Heart left ventricle (tissue), 16 donors: ENCODE measurements at regions not wholly inside any gene's neighbourhood (a gene's known extent, or its start where the extent isn't known, plus 50 kb on each side); places are given as distances from the start of the nearest gene placed in this dataset.

Experiments used
- ATAC-seq, 4 donors: fragments of 200-7000 bp; cut with Tn5 transposase; one replicate each; pipeline ENCODE4 v1.9.1; 2020 to 2022; ENCODE audit warnings: moderate library complexity in 4 of 4, mild to moderate bottlenecking in 3 of 4, moderate number of reproducible peaks in 1 of 4
- DNase-seq, 5 donors: peaks; one replicate each; pipeline ENCODE4 v3.0.0-alpha.2; 2020
- H3K27ac ChIP-seq, 12 donors: fragments of 200-600 bp; sonication (generic) in 4 of 12; one replicate each; pipeline versions ENCODE4 v1.5.0 to v1.8.0; 2016 to 2022; ENCODE audit warnings: mild to moderate bottlenecking in 2 of 12
- H3K27me3 ChIP-seq, 9 donors: fragments of 200-600 bp; sonication (generic) in 2 of 9; one replicate each; pipeline versions ENCODE4 v1.5.1 to v1.8.0; 2016 to 2022; ENCODE audit warnings: mild to moderate bottlenecking in 3 of 9
- H3K36me3 ChIP-seq, 9 donors: fragments of 200-600 bp; sonication (generic) in 2 of 9; one replicate each; pipeline versions ENCODE4 v1.5.0 to v1.8.0; 2018 to 2022; ENCODE audit warnings: mild to moderate bottlenecking in 2 of 9
- H3K4me1 ChIP-seq, 12 donors: fragments of 200-600 bp; sonication (generic) in 4 of 12; one replicate each; pipeline versions ENCODE4 v1.5.0 to v1.8.0; 2016 to 2022; ENCODE audit warnings: mild to moderate bottlenecking in 3 of 12
- H3K4me3 ChIP-seq, 12 donors: fragments of 200-600 bp; sonication (generic) in 4 of 12; one replicate each; pipeline versions ENCODE4 v1.5.0 to v1.8.0; 2017 to 2022; ENCODE audit warnings: mild to moderate bottlenecking in 9 of 12, moderate library complexity in 4 of 12
- H3K9me3 ChIP-seq, 12 donors: fragments of 200-600 bp; sonication (generic) in 4 of 12; one replicate each; pipeline versions ENCODE4 v1.5.0 to v1.8.0; 2016 to 2022; ENCODE audit warnings: mild to moderate bottlenecking in 1 of 12
- POLR2A ChIP-seq, 2 donors: fragments of 450-650 bp; IDR thresholded peaks; one replicate each; pipeline ENCODE4 v1.6.1; 2017; ENCODE audit warnings: antibody characterized with exemption in 2 of 2, mild to moderate bottlenecking in 2 of 2, moderate library complexity in 2 of 2
- WGBS, 4 donors: extraction: QIAGEN DNeasy Blood & Tissue Kit in 2 of 4; methylation state at CpG; one replicate each; pipeline versions ENCODE4 v1.1.5 to v1.1.7; 2013 to 2018; 5-methylcytosine and 5-hydroxymethylcytosine counted together
- intact Hi-C, 10 donors: fragments of 100-400 bp; cut with DNase I; formaldehyde crosslinking; loops; one replicate each; pipeline versions ENCODE4 v1.11.1 to v1.14.2; 2022
- TF ChIP-seq, protein P1 (sequence below), 12 donors: fragments of 200-600 bp; sonication (generic) in 4 of 12; IDR thresholded peaks; one replicate each; pipeline versions ENCODE4 v1.5.0 to v1.8.0; 2018 to 2022; ENCODE audit warnings: antibody characterized with exemption in 12 of 12, mild to moderate bottlenecking in 5 of 12
- donor health status: ischemic (EF 13 %, LVEDD 7.1; RV severe dilation, severe dysfunction).
- donor health status: healthy with polysubstance abuse.
- donor health status: DM: no; HTN: yes; CAD: no.
- donor health status: DM: no; HTN: no; CAD: no.
- donor health status: ischemic (EF 25% LVEDD 6.9; RV normal size, moderate dysfunction).
- donor health status: ischemic (EF 25% LVEDD 5.7; RV mildly dilated, moderate dysfunction).
- donor health status: healthy.
- donor health status: DM: yes; HTN: yes; CAD: no.
- donor health status: ischemic (EF 35%, LVEDD 5.7; RV mildly dilated, moderate dysfunction).
- donor health status: nonischemic (EF 11% LVEDD 7.7; RV severe dilation, severe dysfunction).
- donor health status: DM: yes; HTN: yes; CAD: no.
- donor health status: PGD.
- donor health status: ischemic (EF 29% LVEDD 5.4; RV normal size, mild dysfunction).
- donor health status: nonischemic (EF 23%, LVEDD 6.1; RV moderate dilation, normal function).

DNA sequence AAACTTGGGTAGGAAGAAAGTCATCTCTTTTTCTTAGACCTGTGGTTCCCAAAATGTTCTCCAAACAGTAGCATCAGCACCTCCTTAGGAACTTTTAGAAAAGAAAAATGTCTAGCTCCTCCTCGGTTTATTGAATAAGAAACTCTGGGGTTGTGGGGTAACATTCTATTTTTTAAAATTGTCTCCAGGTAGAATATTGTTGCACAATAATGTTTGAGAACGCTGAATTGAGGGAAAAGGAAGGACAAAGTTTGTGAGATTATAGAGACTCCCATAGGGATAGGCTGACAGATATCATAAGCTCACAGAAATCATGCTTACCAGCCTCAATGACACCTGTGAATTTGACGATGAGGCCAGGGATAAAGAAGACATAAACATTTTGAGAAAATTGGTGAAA, 1199.0 kb upstream of the CDH6 start:
- intact Hi-C loops: no loop called here
- WGBS, 4 donors: 44 to 47% (median 46%) methylated on average over 3 of the region's 3 CpGs
- ATAC-seq: no peak

DNA sequence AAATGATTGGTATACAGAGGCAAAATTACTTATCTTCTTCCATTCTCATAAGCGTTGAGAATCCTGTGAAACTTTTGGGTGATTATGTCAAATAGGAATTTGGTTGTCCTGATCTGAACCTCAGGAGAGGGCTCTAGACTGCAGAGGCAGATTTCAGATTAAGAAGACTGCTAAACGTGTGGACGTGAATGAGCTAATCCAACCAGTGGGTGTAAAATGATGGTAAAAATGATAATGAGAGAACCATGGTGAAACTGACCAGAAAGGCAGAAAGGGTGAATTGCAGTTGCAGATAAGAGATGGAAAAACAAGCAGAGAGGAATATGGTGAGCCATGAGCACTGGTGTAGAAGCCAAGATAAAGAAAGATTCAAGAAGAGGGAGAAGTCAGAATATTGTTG, 1200.2 kb upstream of the CDH6 start:
- ATAC-seq: no peak
- no peaks in the 10 kb centered on the region for H3K36me3 ChIP-seq
- intact Hi-C loops: no loop called here
- 48 to 64% (median 59%) methylated on average over 3 of the region's 3 CpGs for WGBS, 4 donors
- TF ChIP-seq POLR2A (IDR thresholded peaks at IDR 0.05): no peak
- TF ChIP-seq, protein P1, sequence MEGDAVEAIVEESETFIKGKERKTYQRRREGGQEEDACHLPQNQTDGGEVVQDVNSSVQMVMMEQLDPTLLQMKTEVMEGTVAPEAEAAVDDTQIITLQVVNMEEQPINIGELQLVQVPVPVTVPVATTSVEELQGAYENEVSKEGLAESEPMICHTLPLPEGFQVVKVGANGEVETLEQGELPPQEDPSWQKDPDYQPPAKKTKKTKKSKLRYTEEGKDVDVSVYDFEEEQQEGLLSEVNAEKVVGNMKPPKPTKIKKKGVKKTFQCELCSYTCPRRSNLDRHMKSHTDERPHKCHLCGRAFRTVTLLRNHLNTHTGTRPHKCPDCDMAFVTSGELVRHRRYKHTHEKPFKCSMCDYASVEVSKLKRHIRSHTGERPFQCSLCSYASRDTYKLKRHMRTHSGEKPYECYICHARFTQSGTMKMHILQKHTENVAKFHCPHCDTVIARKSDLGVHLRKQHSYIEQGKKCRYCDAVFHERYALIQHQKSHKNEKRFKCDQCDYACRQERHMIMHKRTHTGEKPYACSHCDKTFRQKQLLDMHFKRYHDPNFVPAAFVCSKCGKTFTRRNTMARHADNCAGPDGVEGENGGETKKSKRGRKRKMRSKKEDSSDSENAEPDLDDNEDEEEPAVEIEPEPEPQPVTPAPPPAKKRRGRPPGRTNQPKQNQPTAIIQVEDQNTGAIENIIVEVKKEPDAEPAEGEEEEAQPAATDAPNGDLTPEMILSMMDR (IDR thresholded peaks at IDR 0.05): no peak
- no peaks in the 10 kb centered on the region for H3K9me3 ChIP-seq
- H3K27ac ChIP-seq: no peak overlapping the region
- no peak for DNase-seq
- H3K27me3 ChIP-seq: no peaks in the 10 kb centered on the region
- no peak overlapping the region for H3K4me3 ChIP-seq
- H3K4me1 ChIP-seq: no peaks in the 10 kb centered on the region

More for the DNA sequence above, 1199.0 kb upstream of the CDH6 start:
- no peak for TF ChIP-seq POLR2A (IDR thresholded peaks at IDR 0.05)
- TF ChIP-seq, protein P1 (IDR thresholded peaks at IDR 0.05): no peak
- Histone ChIP-seq H3K4me1 (no peaks in the 10 kb centered on the region), H3K4me3 (no peak overlapping the region), H3K27ac (no peak overlapping the region), H3K9me3 (no peaks in the 10 kb centered on the region), H3K27me3 (no peaks in the 10 kb centered on the region), H3K36me3 (no peaks in the 10 kb centered on the region)
- no peak for DNase-seq

DNA sequence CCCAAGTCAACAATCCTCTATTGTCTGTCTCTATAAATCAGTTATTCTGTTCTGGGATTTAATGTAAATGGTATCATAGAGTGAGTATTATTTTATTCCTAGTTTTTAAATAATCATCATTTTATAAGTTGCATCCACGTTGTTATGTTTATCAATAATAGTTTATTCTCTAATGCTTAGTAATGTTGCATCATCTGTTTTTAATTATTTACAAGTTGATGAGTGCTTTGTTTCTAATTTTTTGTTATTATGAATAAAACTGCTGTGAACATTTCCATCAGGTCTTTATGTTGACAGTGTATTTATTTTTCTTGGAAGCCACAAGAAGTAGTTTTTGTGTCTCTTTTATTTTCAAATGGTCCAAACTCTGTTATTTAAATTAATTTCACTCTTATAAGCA, 1201.2 kb upstream of the CDH6 start:
- TF ChIP-seq, protein P1 (IDR thresholded peaks at IDR 0.05): no peak
- no peak for TF ChIP-seq POLR2A (IDR thresholded peaks at IDR 0.05)
- whole genome bisulfite sequencing, 4 donors: 42 to 58% (median 49%) methylated on average over 1 of the region's 1 CpG
- intact Hi-C loops: no loop called here

DNA sequence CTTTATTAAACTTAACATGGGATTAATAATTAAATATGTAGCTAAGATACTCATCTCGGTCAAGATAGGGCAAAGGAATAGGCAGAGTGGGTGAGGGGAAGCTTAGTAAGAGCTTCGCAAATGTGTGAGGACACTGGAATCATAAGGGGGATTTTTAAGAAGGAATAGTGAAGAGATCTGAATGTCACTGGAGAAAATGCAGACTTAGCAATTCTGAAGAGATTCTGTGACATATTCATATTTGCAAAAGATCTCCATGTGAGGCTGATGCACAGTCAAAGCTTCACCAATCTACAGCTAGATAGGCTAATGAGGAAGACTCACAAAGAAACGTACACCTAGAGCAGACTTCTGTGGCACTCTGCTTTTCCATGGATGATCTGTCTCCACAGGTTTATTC, 1202.8 kb upstream of the CDH6 start:
- intact Hi-C loops: no loop called here
- Histone ChIP-seq H3K9me3 (no peaks in the 10 kb centered on the region), H3K27ac (no peak overlapping the region), H3K36me3 (no peaks in the 10 kb centered on the region), H3K27me3 (no peaks in the 10 kb centered on the region), H3K4me1 (no peaks in the 10 kb centered on the region), H3K4me3 (no peak overlapping the region)
- ATAC-seq (no peak), DNase-seq (no peak)
- TF ChIP-seq, protein P1 (IDR thresholded peaks at IDR 0.05): no peak
- WGBS, 4 donors: 71 to 77% (median 73%) methylated on average over 3 of the region's 3 CpGs

More for the DNA sequence above, 1201.2 kb upstream of the CDH6 start:
- no peaks in the 10 kb centered on the region for H3K36me3 ChIP-seq
- H3K4me3 ChIP-seq: no peak overlapping the region
- no peak for ATAC-seq
- no peak overlapping the region for H3K27ac ChIP-seq
- no peaks in the 10 kb centered on the region for H3K9me3 ChIP-seq
- no peak for DNase-seq
- no peaks in the 10 kb centered on the region for H3K4me1 ChIP-seq
- no peaks in the 10 kb centered on the region for H3K27me3 ChIP-seq
